Right lobe of liver (tissue), 4 donors: ENCODE measurements at regions not wholly inside any gene's neighbourhood (a gene's known extent, or its start where the extent isn't known, plus 50 kb on each side); places are given as distances from the start of the nearest gene placed in this dataset.

ENCODE experiments used
- CTCF ChIP-seq, 4 donors: fragments of 200-600 bp in 3 of 4; fragments of 450-650 bp in 1 of 4; IDR thresholded peaks; one replicate each; pipeline versions ENCODE4 v1.5.1 to v1.8.0; 2016 to 2022; ENCODE audit warnings: antibody characterized with exemption in 4 of 4, mild to moderate bottlenecking in 2 of 4
- POLR2A ChIP-seq: fragments of 450-650 bp; IDR thresholded peaks from one replicate; pipeline ENCODE4 v1.6.1; 2017; ENCODE audit warnings: antibody characterized with exemption, mild to moderate bottlenecking
- donor health status: DM: no; HTN: no; CAD: no.
- donor health status: DM: no; HTN: no; CAD: no.
- donor health status: DM: no; HTN: yes; CAD: no.

- no peak for TF ChIP-seq CTCF (IDR thresholded peaks at IDR 0.05)
- TF ChIP-seq POLR2A = no peak
Measured at GRCh38 chr19:56917998-56918397, 77.5 kb upstream of the PEG3 start.
